WTC11 (cell line): ENCODE measurements at regions not wholly inside any gene's neighbourhood (a gene's known extent, or its start where the extent isn't known, plus 50 kb on each side); places are given as distances from the start of the nearest gene placed in this dataset.

Source experiments
- ATAC-seq: fragments of 200-7000 bp; cut with Tn5 transposase; 2 replicates; pipeline ENCODE4 v1.10.0; 2021; ENCODE audit warnings: mild to moderate bottlenecking, moderate library complexity
- CTCF ChIA-PET: fragments of 300-600 bp; sonication (Branson Sonifier 250); formaldehyde crosslinking; loops from one replicate; lab custom pipeline; 2021; ENCODE audit warnings: antibody characterized with exemption; lab: Charles Lee
- POLR2A ChIA-PET: fragments of 350-600 bp; sonication (Branson Sonifier 250); formaldehyde crosslinking; loops from one replicate; lab custom pipeline; 2021; ENCODE audit warnings: antibody characterized with exemption; lab: Charles Lee
- DNase-seq: peaks from one replicate; pipeline ENCODE4 v3.0.0; 2021; ENCODE audit warnings: low spot score
- H3K27ac Mint-ChIP-seq: 2 replicates; pipeline ENCODE4 v1.8.0; 2021; ENCODE audit warnings: mixed read lengths
- H3K27me3 Mint-ChIP-seq: 2 replicates; pipeline ENCODE4 v1.8.0; 2021; ENCODE audit warnings: low read depth, mild to moderate bottlenecking, moderate library complexity, mixed read lengths
- H3K36me3 Mint-ChIP-seq: 2 replicates; pipeline ENCODE4 v1.8.0; 2021; ENCODE audit warnings: mixed read lengths
- H3K4me1 Mint-ChIP-seq: 2 replicates; pipeline ENCODE4 v1.8.0; 2022; ENCODE audit warnings: mixed read lengths
- H3K4me3 Mint-ChIP-seq: 2 replicates; pipeline ENCODE4 v1.8.0; 2021; ENCODE audit warnings: mild to moderate bottlenecking, moderate library complexity, mixed read lengths
- H3K9me3 Mint-ChIP-seq: 2 replicates; pipeline ENCODE4 v1.8.0; 2021; ENCODE audit warnings: mixed read lengths
- AFF4 ChIP-seq: sonication (generic); formaldehyde crosslinking; IDR thresholded peaks from 2 replicates; pipeline ENCODE4 v1.8.1; 2023; ENCODE audit warnings: mild to moderate bottlenecking, missing genetic modification reagents, borderline replicate concordance
- ATF3 ChIP-seq: sonication (generic); formaldehyde crosslinking; conservative IDR thresholded peaks from 2 replicates; pipeline ENCODE4 v1.8.1; 2022; ENCODE audit warnings: mild to moderate bottlenecking, missing genetic modification reagents
- ETV6 ChIP-seq: sonication (generic); formaldehyde crosslinking; IDR thresholded peaks from 2 replicates; pipeline ENCODE4 v1.8.1; 2022; ENCODE audit warnings: mild to moderate bottlenecking, missing genetic modification reagents
- FOXP4 ChIP-seq: sonication (generic); formaldehyde crosslinking; IDR thresholded peaks from 2 replicates; pipeline ENCODE4 v1.8.0; 2022; ENCODE audit warnings: mild to moderate bottlenecking, missing genetic modification reagents
- IRF2 ChIP-seq: sonication (generic); formaldehyde crosslinking; IDR thresholded peaks from 2 replicates; pipeline ENCODE4 v1.8.0; 2022; ENCODE audit warnings: low read depth, missing genetic modification reagents, borderline replicate concordance
- NFATC4 ChIP-seq: fragments of 250-450 bp; sonication (Bioruptor Pico); IDR thresholded peaks from 2 replicates; pipeline ENCODE4 v1.9.0; 2021; ENCODE audit warnings: mild to moderate bottlenecking
- NR1H2 ChIP-seq: sonication (generic); formaldehyde crosslinking; IDR thresholded peaks from 2 replicates; pipeline ENCODE4 v1.9.0; 2021; ENCODE audit warnings: mild to moderate bottlenecking, moderate library complexity, missing genetic modification reagents
- OVOL2 ChIP-seq: fragments of 250-450 bp; sonication (Bioruptor Pico); IDR thresholded peaks from 2 replicates; pipeline ENCODE4 v1.9.0; 2021; ENCODE audit warnings: mild to moderate bottlenecking, borderline replicate concordance
- RELA ChIP-seq: sonication (generic); formaldehyde crosslinking; IDR thresholded peaks from 2 replicates; pipeline ENCODE4 v1.8.1; 2022; ENCODE audit warnings: missing genetic modification reagents, mild to moderate bottlenecking, borderline replicate concordance
- SMAD3 ChIP-seq: sonication (generic); formaldehyde crosslinking; IDR thresholded peaks from 2 replicates; pipeline ENCODE4 v1.8.0; 2022; ENCODE audit warnings: missing genetic modification reagents, mild to moderate bottlenecking, borderline replicate concordance
- SMAD4 ChIP-seq: sonication (generic); formaldehyde crosslinking; IDR thresholded peaks from 2 replicates; pipeline ENCODE4 v1.8.0; 2022; ENCODE audit warnings: mild to moderate bottlenecking, missing genetic modification reagents
- TEAD1 ChIP-seq: sonication (generic); formaldehyde crosslinking; IDR thresholded peaks from 2 replicates; pipeline ENCODE4 v1.8.0; 2022; ENCODE audit warnings: mild to moderate bottlenecking, missing genetic modification reagents
- ZNF121 ChIP-seq: sonication (generic); formaldehyde crosslinking; IDR thresholded peaks from 2 replicates; pipeline ENCODE4 v1.8.0; 2023; ENCODE audit warnings: missing genetic modification reagents
- ZNF219 ChIP-seq: sonication (generic); formaldehyde crosslinking; IDR thresholded peaks from 2 replicates; pipeline ENCODE4 v1.8.0; 2023; ENCODE audit warnings: missing genetic modification reagents, mild to moderate bottlenecking, borderline replicate concordance
- ZNF396 ChIP-seq: fragments of 250-450 bp; sonication (Bioruptor Pico); IDR thresholded peaks from 2 replicates; pipeline ENCODE4 v1.8.0; 2021; ENCODE audit warnings: mild to moderate bottlenecking, moderate library complexity, borderline replicate concordance
- TF ChIP-seq, protein P1 (sequence below): sonication (generic); formaldehyde crosslinking; IDR thresholded peaks from 2 replicates; pipeline ENCODE4 v1.8.1; 2023; ENCODE audit warnings: mild to moderate bottlenecking, missing genetic modification reagents, moderate library complexity
- TF ChIP-seq, protein P2 (sequence below): sonication (generic); formaldehyde crosslinking; IDR thresholded peaks from 2 replicates; pipeline ENCODE4 v1.8.0; 2022; ENCODE audit warnings: mild to moderate bottlenecking, missing genetic modification reagents
- TF ChIP-seq, protein P3 (sequence below): sonication (generic); formaldehyde crosslinking; IDR thresholded peaks from 2 replicates; pipeline ENCODE4 v1.8.0; 2023; ENCODE audit warnings: missing genetic modification reagents, mild to moderate bottlenecking, borderline replicate concordance
- TF ChIP-seq, protein P4 (sequence below): sonication (generic); formaldehyde crosslinking; IDR thresholded peaks from 2 replicates; pipeline ENCODE4 v1.8.1; 2022; ENCODE audit warnings: missing genetic modification reagents, borderline replicate concordance

- no peaks in the 10 kb centered on the region for H3K36me3 Mint-ChIP-seq
- ChIA-PET CTCF (no interaction called here), POLR2A (no interaction called here)
- DNase-seq (no peak), ATAC-seq (no peak)
- peaks cover 5% of the 10 kb centered on the region for H3K4me1 Mint-ChIP-seq
- H3K9me3 Mint-ChIP-seq: no peaks in the 10 kb centered on the region
- H3K27ac Mint-ChIP-seq: no peak overlapping the region
- TF ChIP-seq OVOL2 (CRISPR knock-in tag) (no peak), ZNF396 (CRISPR knock-in tag) (no peak), IRF2 (CRISPR knock-in tag) (no peak), FOXP4 (CRISPR knock-in tag) (no peak), ATF3 (CRISPR knock-in tag) (no peak), RELA (no peak)
- TF ChIP-seq, all 79 proteins: peak for 0
- no peaks in the 10 kb centered on the region for H3K27me3 Mint-ChIP-seq
- no peak overlapping the region for H3K4me3 Mint-ChIP-seq
Measured at GRCh38 chr12:88267630-88268029, 125.5 kb downstream of the TMTC3 start.

DNA sequence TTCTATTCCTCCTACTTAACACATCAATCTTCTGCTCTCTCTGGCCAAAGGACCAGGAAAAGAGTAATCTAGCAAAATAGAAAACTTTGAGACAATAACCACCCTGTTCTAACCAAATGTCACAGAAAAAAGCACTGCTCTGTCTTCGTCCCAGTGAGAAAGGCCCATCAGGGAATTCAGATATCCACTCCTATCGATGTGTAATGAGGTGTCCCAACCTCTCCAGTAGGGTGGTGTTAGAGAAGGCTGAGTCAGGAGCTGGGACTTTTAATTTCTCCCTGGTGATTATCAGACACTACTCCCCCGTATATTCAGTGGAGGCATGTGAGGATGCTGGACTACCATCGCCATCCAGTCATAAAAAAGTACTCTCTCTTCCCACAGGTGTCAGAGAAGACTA lies 130.3 kb downstream of the TMTC3 start:
- Mint-ChIP-seq H3K4me3 (no peak overlapping the region), H3K36me3 (no peaks in the 10 kb centered on the region), H3K4me1 (peaks cover 11% of the 10 kb centered on the region; the same call in 1 of the 2 replicates), H3K27ac (no peak overlapping the region), H3K27me3 (no peaks in the 10 kb centered on the region), H3K9me3 (no peaks in the 10 kb centered on the region)
- DNase-seq: no peak
- ChIA-PET CTCF (no interaction called here), POLR2A (no interaction called here)
- no peak; the same call in 1 of the 2 replicates for ATAC-seq
- TF ChIP-seq NR1H2: no peak
- TF ChIP-seq, protein P1, sequence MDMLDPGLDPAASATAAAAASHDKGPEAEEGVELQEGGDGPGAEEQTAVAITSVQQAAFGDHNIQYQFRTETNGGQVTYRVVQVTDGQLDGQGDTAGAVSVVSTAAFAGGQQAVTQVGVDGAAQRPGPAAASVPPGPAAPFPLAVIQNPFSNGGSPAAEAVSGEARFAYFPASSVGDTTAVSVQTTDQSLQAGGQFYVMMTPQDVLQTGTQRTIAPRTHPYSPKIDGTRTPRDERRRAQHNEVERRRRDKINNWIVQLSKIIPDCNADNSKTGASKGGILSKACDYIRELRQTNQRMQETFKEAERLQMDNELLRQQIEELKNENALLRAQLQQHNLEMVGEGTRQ (CRISPR knock-in tag): no peak
- TF ChIP-seq AFF4 (CRISPR knock-in tag): no peak
- no peak for TF ChIP-seq NFATC4 (CRISPR knock-in tag)
- TF ChIP-seq ZNF219: no peak
- TF ChIP-seq SMAD4 (CRISPR knock-in tag): no peak
- no peak for TF ChIP-seq TEAD1
- no peak for TF ChIP-seq ZNF396 (CRISPR knock-in tag)
- TF ChIP-seq, protein P2, sequence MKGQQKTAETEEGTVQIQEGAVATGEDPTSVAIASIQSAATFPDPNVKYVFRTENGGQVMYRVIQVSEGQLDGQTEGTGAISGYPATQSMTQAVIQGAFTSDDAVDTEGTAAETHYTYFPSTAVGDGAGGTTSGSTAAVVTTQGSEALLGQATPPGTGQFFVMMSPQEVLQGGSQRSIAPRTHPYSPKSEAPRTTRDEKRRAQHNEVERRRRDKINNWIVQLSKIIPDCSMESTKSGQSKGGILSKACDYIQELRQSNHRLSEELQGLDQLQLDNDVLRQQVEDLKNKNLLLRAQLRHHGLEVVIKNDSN: no peak
- TF ChIP-seq ETV6 (CRISPR knock-in tag): no peak
- TF ChIP-seq, protein P3, sequence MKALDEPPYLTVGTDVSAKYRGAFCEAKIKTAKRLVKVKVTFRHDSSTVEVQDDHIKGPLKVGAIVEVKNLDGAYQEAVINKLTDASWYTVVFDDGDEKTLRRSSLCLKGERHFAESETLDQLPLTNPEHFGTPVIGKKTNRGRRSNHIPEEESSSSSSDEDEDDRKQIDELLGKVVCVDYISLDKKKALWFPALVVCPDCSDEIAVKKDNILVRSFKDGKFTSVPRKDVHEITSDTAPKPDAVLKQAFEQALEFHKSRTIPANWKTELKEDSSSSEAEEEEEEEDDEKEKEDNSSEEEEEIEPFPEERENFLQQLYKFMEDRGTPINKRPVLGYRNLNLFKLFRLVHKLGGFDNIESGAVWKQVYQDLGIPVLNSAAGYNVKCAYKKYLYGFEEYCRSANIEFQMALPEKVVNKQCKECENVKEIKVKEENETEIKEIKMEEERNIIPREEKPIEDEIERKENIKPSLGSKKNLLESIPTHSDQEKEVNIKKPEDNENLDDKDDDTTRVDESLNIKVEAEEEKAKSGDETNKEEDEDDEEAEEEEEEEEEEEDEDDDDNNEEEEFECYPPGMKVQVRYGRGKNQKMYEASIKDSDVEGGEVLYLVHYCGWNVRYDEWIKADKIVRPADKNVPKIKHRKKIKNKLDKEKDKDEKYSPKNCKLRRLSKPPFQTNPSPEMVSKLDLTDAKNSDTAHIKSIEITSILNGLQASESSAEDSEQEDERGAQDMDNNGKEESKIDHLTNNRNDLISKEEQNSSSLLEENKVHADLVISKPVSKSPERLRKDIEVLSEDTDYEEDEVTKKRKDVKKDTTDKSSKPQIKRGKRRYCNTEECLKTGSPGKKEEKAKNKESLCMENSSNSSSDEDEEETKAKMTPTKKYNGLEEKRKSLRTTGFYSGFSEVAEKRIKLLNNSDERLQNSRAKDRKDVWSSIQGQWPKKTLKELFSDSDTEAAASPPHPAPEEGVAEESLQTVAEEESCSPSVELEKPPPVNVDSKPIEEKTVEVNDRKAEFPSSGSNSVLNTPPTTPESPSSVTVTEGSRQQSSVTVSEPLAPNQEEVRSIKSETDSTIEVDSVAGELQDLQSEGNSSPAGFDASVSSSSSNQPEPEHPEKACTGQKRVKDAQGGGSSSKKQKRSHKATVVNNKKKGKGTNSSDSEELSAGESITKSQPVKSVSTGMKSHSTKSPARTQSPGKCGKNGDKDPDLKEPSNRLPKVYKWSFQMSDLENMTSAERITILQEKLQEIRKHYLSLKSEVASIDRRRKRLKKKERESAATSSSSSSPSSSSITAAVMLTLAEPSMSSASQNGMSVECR: no peak
- no peak for TF ChIP-seq SMAD3 (CRISPR knock-in tag)
- no peak for TF ChIP-seq ZNF121 (CRISPR knock-in tag)
- TF ChIP-seq, protein P4, sequence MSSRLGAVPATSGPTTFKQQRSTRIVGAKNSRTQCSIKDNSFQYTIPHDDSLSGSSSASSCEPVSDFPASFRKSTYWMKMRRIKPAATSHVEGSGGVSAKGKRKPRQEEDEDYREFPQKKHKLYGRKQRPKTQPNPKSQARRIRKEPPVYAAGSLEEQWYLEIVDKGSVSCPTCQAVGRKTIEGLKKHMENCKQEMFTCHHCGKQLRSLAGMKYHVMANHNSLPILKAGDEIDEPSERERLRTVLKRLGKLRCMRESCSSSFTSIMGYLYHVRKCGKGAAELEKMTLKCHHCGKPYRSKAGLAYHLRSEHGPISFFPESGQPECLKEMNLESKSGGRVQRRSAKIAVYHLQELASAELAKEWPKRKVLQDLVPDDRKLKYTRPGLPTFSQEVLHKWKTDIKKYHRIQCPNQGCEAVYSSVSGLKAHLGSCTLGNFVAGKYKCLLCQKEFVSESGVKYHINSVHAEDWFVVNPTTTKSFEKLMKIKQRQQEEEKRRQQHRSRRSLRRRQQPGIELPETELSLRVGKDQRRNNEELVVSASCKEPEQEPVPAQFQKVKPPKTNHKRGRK: no peak
